Fibroblast of skin of right biceps (primary cell): ENCODE measurements at regions not wholly inside any gene's neighbourhood (a gene's known extent, or its start where the extent isn't known, plus 50 kb on each side); places are given as distances from the start of the nearest gene placed in this dataset.

Experiments
- DNase-seq: peaks from one replicate; pipeline ENCODE4 v3.0.0-alpha.2; 2013

DNA sequence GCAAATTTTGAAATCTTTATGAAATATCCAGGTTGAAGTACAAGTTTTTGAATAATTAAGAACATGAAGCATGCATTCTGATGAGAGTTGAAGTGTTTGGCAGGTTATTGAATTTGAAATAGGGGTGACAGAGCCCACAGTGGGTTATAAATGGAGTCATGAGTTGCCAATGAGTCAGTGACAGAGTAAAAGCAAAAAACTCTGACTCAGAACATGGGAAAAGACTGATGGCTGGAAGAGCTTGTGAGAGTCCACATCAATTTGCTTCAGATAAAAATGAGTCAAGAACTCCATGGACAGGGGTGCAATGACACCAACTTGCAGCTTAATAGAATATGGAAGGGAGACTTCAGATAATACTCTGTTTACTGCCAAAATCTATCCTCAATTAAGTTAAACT, 105.3 kb downstream of the SLC6A15 start:
- DNase-seq: peak; percentile 68

DNA sequence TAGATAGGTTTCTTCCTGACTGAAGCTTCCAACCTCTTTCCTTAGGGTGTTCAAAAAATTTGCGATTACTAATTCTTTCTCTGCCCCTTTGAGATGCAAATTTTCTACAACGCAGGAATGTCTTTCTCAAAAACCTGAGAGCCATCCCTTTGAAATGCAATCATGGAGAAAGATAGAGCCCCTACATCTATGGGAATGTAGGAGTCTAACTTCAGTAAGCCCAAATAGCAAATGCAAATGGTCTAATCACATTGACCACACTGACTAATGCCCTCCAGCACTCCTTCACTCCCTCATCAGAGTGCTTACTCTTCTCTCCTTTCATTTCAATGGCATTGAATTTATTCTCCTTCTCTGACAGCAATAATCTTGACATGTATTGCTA, 107.1 kb downstream of the SLC6A15 start:
- DNase-seq: no peak

DNA sequence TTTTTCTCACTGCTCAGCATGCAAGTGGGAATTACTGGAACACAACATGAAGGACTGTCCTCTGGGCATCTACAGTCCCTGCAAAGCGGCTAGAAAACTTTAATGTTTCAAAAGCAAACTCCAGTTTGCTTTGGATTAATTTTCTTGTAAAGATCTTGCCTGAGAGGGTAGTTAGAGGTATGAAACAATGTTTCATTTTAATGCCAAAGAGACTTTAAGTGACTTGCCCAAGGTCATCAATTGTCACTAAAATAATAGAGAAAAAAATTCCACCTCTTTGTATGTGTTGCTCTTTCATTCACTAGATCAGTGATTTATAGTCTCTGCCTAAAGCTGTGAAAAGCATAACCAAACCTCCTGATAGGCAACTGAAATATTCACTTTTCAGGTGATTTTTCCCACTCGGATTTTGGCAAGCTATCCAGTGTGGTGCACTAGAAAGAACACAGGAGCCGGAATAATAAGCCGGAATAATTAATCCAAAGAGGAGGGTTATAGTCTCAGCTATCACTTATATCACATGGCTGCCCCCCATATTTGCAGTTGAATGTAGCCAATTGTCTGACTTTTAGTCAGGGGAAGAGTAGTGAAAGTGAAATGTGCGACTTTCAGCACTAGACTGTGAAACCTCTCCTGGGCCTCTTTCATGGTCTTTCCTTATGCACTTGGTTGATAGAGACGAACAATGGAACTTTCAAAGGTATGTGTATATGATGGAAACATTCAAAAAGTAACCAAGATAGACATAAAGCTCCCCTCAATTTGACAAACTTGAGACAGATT, 107.7 kb downstream of the SLC6A15 start:
- DNase-seq: no peak

DNA sequence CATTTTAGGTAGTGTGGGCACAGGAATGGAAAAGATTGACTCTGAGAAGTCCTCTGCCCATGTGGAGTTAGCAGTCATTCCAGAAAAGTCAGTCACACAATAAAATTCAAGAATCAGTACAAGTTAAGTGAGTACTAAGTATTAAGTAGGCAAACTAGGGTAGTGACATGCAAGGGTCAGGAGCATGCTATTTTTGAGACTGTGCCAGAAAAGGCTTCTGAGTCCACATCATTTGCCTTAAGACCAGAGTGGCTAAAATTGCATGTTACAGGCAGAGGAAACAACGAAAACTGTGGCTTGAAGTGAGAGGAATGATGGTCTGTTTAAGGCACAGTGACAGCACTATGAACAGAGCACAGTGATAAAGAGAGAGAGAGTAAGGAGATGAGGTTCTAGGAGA, 108.9 kb downstream of the SLC6A15 start:
- DNase-seq: no peak

DNA sequence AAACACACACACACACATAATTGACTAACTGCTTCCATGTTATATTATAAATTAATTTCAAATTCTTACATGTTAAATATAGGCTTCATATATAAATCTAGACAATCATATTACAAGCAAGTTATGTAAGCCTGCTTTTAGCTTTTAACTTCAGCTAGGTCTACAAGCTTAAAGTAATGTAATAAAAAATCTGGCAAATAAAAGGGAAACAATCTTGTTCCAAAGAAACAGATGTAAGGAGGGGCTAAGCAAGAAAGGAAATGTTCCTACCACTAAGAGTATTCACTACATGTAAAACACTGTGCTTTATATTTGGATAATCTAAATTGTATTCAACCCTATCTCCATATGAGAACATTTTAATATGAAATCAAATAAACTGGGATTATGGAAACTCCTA, 110.4 kb downstream of the SLC6A15 start:
- no peak for DNase-seq

DNA sequence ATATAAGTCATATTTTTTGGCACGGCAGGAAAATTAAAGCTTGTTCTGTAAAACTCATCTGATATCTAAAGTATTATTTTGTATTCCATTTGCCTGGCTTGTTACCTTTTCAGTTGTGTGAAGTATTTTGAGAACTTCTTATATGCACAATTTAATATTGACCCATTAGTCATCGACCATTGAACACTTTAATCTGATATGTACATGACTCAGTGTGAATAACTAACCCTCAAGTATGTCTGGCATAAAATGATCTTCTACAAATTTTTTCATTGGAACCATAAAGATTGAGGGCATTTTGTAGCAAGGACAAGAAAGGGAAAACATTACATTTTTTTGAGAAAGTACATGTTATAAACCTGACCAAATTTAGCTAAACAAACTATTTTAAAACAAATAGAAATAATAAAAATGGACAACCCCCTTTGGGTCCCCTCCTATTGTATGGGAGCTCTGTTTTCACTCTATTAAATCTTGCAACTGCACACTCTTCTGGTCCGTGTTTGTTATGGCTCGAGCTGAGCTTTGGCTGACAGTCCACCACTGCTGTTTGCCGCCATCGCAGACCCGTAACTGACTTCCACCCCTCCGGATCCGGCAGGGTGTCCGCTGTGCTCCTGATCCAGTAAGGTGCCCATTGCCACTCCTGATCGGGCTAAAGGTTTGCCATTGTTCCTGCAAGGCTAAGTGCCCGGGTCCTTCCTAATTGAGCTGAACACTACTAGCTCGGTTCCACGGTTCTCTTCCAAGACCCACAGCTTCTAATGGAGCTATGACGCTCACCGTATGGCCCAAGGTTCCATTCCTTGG, 118.8 kb downstream of the SLC6A15 start:
- peak; percentile 81 for DNase-seq

DNA sequence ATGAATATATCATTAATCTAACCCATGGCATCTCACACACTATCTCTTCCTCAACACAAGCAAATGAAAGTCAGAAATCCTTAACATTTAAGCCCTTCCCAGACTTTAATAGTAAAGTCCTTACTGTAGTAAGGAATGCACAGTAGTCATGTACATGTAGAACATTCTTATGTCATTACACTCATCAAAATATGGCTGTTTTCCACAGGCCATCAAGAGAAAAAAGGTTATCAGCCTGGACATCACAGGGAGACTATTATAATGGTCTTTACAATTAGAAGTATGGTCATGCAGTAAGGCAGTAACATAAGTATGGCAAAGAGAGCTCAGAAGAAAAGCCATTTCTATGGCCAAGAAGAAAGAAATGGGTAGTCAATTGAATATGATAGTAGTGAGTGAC, 121.2 kb downstream of the SLC6A15 start:
- peak; percentile 53 for DNase-seq

DNA sequence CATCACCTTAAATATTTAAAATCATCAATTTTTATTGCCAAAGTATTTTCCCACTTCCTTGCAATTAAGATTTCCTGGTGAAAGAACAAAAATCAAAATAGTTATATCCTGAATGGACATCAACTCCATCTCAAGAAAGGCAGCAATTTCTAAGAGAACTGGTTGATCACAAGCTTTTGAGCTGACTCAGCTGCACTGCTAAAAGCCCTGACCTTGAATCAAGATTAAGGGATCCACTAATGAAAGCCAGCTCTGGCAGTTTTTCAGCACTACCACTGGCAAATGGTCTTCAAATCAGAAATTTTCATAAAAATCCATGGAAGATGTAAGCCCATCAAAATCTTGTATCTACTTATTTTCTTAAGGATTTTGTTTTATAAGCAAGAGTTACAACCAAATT, 123.4 kb downstream of the SLC6A15 start:
- peak; percentile 31 for DNase-seq

DNA sequence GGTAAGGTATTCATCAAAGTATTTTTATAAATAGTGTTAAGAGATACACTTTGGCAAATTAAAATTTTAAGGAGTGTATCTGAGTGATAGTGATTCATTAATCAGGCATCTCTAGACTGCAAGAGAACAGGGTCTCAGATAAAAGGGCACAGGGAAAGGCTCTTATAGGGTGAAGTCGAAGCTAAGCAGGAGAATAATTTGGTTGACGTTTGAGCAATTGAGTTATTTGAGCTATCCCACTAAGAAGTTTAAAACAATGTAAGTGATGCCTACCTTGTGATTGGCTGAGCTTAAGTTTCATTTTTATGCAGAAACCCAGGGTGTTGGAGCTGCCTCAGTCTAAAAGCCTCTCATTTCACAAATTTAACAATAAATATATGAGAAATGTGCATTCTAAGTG, 125.3 kb downstream of the SLC6A15 start:
- no peak for DNase-seq

DNA sequence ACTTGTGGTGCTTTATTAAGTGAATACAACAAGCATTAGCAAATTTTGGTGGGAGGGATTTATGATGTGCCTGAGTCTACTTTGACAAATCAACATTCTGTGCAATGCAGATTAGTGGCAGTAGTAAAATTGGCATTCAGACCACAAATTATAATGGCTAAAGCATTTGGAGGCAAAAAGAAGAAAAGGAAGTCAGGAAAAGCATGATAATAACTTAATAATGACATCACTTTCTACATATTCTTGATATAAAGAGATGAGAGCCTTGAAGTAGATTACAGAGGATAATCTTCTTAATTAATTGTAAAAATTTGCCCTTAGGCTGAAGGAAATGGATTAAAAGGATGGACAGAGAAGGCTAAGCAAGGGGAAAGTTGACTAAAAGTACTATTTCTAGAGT, 126.0 kb downstream of the SLC6A15 start:
- no peak for DNase-seq

DNA sequence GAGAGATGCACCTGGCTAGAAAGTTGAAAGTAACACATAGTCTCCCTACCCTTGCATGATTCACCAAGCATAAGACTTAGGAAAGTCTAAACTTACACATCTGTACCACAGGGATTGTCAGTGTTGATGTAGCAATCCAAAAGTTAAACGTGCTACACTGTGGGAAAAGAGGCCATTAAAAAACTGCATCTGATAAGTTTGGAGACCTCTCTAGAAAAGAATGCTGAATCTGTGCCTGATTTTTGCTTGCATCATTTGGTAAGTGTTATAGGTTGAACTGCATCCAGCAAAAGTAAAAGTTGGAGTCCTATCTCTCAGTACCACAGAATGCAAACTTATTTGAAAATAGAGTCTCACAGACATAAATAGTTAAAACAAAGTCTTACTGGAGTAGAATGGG, 126.6 kb downstream of the SLC6A15 start:
- peak; percentile 23 for DNase-seq

DNA sequence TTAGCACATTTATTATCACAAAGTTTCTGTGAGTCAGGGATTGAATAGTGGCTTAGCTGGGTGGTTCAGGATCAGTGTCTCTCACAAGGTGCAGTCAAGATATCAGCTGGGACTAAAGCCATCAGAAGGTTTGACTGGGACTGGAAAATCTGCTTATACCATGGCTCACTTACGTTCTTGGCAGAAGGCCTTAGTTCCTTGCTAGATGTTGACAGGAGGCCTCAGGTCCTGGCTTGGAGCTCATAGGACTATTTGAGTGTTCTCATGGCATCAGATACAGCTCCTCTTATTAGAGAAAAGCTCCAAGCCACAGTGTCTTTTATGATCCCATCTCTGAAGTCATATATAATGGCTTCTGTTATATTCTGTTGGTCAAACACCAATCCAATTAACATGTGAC, 127.3 kb downstream of the SLC6A15 start:
- no peak for DNase-seq

DNA sequence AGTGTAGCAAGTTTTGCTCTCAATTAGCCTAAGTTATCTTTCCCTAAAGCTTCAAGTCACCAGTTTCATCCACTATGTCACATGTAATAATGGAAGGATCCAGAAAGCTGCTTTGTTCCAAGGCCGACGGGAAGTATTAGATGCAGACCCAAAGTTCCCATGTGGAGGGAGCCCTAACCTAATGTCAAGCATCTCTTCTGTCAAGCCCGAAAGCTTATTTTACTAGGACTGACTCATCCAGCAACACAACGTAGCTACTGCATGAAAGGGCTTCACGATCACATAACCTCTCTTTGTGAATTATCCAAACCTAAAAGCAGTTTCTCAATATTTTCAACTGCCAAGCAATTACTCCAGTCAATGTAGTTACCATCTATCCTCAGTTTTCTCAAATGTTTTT, 133.4 kb downstream of the SLC6A15 start:
- DNase-seq: no peak

DNA sequence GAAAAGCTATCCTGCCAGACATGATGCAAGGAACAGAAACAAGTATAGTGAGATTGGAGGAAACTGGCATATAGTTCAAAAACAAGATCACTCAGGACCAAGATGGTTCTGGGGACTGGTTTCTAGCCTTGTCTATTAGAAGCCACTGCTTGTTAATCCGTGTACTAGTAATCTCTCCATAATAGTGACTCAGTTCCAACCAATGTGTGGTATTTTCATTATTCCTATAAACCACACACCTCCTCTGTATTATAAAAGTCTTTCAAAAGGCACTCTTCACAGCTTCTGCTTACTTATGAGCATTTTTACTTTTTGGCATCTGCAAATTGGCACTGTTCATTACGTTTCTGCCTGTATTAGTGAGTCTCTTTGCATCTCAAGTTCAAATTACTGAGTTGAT, 140.3 kb downstream of the SLC6A15 start:
- peak; percentile 55 for DNase-seq

DNA sequence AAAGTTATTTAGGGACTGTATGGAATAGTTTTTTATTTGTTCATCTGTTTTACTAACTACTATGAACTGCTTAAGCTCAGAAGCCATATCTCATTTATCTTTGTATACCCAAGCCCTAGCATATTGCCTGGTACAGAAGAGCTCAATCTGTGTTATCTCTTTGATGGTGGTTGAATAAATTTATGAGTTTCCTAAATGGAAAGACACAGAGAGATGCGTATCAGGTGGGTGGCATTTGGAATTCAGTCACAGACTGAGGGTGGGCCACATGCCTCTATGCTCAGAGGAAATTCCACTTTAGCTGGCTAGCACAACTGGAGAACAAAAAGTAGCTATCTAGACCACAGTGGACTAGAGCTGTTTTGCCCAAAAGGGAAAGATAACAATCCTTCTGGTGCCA, 145.5 kb downstream of the SLC6A15 start:
- DNase-seq: no peak

DNA sequence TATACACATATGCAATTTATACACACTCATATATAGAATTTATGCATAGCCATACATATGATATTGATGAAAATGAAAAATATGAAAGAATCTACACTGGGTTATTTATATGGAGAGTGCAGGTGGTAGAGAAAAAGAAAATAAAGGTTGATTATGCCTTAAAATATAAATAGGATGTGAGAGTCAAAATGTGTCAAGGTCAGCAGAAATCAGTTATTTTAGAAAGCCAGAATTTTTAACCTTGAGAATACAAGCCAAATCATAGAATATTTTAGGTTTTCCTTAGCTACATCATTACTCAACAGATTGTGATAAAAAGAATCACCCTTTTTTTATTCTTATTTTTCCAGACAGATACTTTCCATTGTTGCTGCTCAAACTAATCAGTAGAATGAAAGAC, 146.2 kb downstream of the SLC6A15 start:
- DNase-seq: no peak

DNA sequence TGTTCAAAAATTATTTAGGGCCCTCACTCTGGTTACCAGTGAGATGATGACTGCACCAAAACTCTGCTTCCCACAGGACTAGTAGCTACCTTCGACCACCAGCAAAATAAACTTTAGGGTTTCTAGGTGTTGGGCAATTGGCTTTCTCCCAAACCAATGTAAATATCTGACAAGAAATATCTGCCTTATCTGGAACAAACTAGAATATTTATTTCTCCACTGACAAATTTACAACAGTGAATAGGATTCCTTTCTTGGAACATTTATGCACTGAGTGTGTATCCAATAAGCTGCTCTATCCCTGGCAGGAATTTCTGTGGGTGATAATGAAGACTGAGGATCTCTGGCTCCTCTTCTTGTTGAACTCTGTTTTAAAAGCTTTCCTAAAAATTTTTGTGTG, 148.6 kb downstream of the SLC6A15 start:
- DNase-seq: peak; percentile 38

DNA sequence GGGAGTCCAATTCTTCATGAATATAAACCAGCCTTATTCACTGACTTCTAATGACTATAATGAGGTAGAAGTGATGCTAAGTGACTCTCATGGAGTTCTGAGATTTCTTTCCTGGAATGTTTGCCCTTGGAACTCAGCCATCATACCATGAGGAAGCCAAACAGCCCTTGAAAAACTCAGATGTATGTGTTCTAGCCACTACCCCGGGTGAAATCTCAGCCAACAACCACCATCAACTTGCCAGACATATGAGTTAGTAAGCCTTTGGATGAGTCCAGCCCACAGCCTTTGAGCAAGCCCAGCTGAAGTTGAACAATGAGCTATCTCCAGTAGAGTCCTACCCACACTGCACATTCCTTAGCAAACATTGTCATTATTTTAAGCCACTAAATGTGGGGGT, 149.5 kb downstream of the SLC6A15 start:
- peak; percentile 94 for DNase-seq

DNA sequence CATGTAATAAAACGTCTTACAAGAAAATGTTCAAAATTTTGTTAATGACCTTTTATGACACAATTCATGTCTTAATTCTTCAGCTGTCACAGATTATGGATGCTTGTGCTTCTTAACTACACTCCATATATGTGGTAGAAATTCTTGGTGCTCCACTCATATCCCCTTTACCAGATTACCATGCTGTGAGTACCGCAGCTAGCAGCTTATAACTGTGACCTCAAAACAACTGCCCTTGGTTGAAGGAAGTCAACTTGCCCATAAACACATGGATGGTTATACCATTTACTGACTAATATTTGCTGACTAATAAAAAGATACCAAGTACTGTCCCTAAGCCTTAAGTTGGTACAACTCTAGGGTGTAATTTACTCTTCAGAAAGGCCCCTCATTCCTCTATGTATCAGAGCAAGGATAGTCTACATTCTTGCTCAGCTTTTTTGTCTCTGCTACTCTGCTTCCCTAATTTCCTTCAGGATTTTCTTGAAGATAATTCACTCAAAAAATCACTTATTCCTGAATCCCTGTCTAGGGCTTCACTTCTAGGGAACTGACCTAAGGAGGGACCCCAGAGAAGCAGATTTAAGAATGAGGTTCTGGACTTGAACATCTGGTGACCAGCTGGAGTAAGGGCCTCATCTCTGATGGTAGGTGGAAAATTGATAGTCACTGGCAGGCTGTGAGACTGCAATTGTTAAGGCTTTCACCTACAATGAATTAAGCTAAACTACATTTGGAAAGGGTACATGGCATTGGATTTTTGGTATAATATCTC, 152.3 kb downstream of the SLC6A15 start:
- peak; percentile 45 for DNase-seq

DNA sequence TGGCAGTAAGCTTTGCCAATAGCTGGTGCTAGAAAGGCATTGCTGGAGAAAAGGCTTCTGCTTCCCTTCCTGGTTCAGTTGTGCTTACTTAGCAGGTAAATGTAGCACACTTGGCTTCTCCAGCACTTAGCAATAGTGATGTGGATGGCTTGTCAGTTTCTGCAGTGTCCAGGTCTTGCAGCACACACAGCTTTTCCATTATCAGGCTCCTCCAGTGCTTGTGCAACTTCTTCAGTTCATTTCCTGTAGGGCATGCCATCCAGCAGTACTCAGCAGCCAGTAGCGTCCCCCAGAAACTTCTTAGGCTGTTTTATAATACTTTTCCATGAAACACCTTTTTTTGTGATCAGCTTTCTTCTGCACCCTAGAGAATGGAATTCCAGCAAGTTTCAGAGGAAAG, 154.6 kb downstream of the SLC6A15 start:
- peak; percentile 80 for DNase-seq

DNA sequence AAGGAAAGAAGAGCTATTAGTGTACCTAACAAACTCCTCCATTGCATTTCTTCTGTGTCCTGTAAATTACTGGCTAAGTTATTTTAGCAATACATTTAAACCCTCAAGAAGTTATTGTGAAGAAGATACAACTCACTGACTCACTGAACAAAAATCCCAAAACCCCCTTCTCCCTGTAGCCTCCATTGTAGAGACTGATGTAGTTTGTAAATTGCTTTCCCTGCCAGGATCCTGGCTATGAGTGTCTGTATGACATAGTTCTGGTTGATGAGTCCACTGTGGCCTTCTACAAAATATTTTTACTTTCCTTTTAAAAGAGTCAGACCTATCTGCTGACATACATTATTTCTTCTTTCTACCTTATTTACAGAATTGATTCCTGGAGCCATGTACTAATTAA, 155.6 kb downstream of the SLC6A15 start:
- peak; percentile 95 for DNase-seq

DNA sequence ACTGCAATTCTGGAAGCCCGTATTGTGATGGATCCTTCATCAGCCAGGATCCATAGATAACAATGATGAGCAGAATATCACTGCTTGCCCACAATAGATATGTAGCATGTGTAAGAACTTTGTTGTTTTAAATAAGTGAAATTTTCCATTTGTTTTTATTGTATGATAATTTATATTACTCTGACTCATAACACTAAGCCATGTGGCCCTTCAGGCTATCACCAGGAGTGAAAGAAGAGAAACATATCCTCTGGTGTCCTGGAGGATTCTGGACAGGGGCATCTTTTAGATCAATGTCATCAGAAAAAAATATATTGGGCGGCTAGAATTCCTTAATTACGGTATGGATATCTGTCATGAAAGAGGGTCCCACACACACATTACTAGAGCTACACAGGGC, 167.5 kb downstream of the SLC6A15 start:
- no peak for DNase-seq

DNA sequence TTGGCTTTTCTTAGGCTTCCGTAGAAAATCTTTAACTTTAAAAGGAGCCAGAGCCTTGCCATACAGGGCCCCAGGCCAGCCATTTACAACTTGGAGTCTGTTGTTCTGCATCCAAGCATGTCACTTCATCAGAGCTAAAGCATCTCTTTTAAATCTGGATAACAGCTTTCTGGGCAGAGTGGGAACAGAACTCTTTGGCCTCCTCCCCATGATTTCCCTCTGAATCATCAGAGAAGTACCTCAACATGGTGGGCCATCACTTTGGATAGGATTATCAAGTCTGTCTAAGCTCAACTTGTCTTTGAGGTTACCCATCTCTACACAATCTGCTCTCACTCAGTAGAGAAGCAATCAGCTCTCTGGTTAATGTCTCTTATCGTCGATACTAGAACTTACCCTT, 170.9 kb downstream of the SLC6A15 start:
- peak; percentile 28 for DNase-seq

DNA sequence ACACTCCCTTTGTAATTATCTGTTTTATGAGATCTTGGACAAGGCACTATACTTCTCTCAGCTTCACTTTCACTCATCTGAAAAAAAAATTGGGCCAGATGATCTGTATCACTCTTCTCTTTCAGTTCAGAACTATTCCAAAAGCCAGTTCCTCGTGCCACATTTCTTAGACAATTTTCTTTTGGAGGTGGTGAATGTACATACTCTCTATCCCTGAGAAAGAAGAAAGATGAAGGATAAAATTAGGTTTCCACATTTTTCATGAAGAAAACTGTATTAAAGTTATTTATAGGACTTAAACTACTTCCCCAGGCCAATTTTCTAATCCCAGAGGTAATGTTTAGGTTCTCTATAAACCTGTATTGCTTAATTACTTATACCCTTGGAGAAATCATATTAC, 171.6 kb downstream of the SLC6A15 start:
- DNase-seq: no peak
